Spinal cord (tissue), 9 donors: ENCODE measurements at regions not wholly inside any gene's neighbourhood (a gene's known extent, or its start where the extent isn't known, plus 50 kb on each side); places are given as distances from the start of the nearest gene placed in this dataset.
"Not testable (repeated sequence)": the region's sequence is repeated elsewhere in the genome, so short reads cannot be mapped to it uniquely, and the experiment has no call there.

Experiments used
- DNase-seq, 6 donors: peaks; one replicate each; pipeline versions ENCODE4 v3.0.0 to v3.0.0-alpha.2; 2013 to 2015; ENCODE audit warnings: low spot score in 6 of 6, low read depth in 4 of 6
- H3K27ac ChIP-seq: one replicate; pipeline ENCODE4 v1.5.1; 2013; ENCODE audit warnings: low read depth, low read length, control low read depth
- H3K27me3 ChIP-seq: one replicate; pipeline ENCODE4 v1.6.1; 2013; ENCODE audit warnings: low read length; ENCODE audit not compliant: control insufficient read depth, insufficient read depth
- H3K36me3 ChIP-seq: one replicate; pipeline ENCODE4 v1.6.1; 2013; ENCODE audit warnings: low read length; ENCODE audit not compliant: control insufficient read depth, insufficient read depth
- H3K4me1 ChIP-seq: one replicate; pipeline ENCODE4 v1.6.1; 2013; ENCODE audit warnings: low read length; ENCODE audit not compliant: control insufficient read depth, insufficient read depth
- H3K4me3 ChIP-seq: one replicate; pipeline ENCODE4 v1.5.1; 2013; ENCODE audit warnings: low read depth, low read length, control low read depth
- H3K9me3 ChIP-seq: one replicate; pipeline ENCODE4 v1.6.1; 2013; ENCODE audit warnings: low read length; ENCODE audit not compliant: control insufficient read depth, insufficient read depth
- WGBS: methylation state at CpG from one replicate; pipeline ENCODE4 v1.1.5; 2013; ENCODE audit warnings: missing lambda C conversion rate; ENCODE audit not compliant: insufficient coverage; 5-methylcytosine and 5-hydroxymethylcytosine counted together
- donor health status: healthy.

DNA sequence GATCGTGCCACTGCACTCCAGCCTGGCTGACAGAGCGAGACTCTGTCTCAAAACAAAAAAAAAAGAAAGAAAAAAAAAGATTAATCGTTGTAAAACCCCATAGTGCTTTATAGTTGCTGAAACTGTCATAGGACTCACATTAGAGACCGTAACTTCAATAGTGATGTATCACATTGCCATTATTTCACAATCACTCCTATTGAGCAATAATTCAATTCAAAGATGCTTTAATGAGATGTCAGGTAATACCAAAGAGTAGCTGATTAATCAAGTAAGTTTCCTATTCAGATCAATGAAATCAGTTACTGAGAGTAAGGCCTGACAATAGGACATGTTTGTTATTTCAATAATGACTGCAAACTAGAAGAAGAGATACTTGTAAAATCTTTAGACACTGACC, 628.7 kb downstream of the KCNJ18 start:
- no CpG with 5 or more reads among the region's 4 CpGs for WGBS
- not testable (repeated sequence) for H3K36me3 ChIP-seq, H3K4me3 ChIP-seq, H3K4me1 ChIP-seq, H3K27ac ChIP-seq, H3K27me3 ChIP-seq, H3K9me3 ChIP-seq, DNase-seq

DNA sequence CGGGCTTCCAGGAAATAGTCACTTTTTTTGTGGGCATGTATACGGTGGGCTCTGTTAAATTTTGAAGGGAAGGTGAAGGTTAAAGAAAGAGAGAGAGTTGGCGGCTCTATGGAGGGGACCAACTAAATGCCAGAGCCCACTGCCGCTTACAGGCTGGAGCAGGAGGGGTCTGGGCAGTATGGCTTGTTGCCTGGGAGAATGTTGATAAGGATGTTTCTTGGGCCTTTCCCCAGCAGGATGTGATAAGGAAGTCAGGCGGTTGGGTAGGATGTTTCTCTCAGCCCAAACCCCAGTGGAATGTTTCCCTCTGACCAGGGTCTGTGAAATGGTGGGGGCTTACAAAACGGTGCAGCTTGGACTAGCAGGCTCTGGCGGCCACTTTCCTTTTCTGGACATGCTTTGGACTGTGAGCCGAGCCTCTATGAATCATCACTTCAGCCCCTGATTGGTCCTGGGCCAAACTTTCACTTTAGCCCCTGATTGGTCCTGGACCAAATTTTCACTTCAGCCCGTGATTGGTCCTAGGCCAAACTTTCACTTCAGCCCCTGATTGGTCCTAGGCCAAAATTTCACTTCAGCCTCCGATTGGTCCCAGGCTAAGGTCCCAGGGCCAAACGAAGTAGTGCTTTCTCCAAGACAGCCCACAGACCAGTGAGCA, 630.7 kb downstream of the KCNJ18 start:
- not testable (repeated sequence) for H3K27ac ChIP-seq, H3K27me3 ChIP-seq, H3K9me3 ChIP-seq, H3K4me1 ChIP-seq, H3K4me3 ChIP-seq, DNase-seq, H3K36me3 ChIP-seq
- 67% methylated on average over 11 of the region's 11 CpGs for WGBS

DNA sequence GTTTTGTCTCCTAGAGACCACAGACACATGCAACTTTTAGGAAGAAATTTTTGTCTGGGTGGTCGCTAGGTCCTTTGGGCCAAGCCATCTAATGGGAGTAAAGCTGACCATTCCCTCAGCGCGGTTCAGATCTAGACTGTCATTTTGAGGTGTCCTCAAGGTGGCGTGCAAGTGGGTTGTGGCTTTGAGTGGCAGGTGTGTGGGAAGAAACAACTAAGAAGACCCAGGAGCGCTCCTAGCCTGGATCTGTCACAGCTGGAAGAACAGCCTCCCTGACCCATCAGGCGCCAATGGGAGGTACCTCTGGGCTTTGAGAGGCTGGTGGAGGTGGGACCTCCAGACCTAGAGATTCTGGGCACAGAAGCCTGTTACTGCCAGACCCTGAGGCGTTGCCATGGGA, 645.1 kb downstream of the KCNJ18 start:
- no peak for DNase-seq
- no peaks in the 10 kb centered on the region for H3K4me1 ChIP-seq
- no peak overlapping the region for H3K4me3 ChIP-seq
- WGBS, result 56% methylated on average over 7 of the region's 7 CpGs
- H3K36me3 ChIP-seq, result no peaks in the 10 kb centered on the region
- H3K27ac ChIP-seq, result no peak overlapping the region
- H3K27me3 ChIP-seq, result no peaks in the 10 kb centered on the region
- no peaks in the 10 kb centered on the region for H3K9me3 ChIP-seq

DNA sequence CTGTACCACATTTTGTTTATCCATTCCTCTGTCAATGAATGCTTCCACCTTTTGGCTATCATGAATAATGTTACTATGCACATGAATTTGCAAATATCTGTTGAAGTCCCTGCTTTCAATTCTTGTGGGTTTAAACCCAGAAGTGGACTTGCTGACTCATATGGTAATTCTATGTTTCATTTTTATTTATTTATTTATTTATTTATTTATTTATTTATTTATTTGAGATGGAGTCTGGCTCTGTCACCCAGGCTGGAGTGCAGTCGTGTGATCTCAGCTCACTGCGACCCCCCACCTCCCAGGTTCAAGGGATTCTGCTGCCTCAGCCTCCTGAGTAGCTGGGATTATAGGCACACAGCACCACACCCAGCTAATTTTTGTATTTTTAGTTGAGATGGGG, 664.3 kb downstream of the KCNJ18 start:
- H3K27ac ChIP-seq, H3K4me1 ChIP-seq, H3K27me3 ChIP-seq, H3K9me3 ChIP-seq, DNase-seq, H3K4me3 ChIP-seq, H3K36me3 ChIP-seq: not testable (repeated sequence)
- no CpG with 5 or more reads among the region's 2 CpGs for WGBS

DNA sequence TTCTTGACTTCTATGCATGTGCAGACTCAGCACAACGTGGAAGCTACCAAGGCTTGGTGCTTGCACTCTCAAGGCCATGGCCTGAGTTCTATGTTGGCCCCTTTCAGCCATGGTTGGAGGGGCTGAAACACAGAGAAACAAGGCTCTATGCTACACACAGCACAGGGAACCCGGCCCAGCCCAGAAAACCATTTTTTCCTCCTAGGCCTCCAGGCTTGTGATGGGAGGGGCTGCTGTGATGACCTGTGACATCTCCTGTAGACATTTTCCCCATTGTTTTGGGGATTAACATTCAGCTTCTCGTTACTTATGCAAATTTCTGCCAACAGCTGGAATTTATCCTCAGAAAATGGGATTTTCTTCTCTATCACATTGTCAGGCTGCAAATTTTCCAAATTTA, 678.7 kb downstream of the KCNJ18 start:
- not testable (repeated sequence) for H3K36me3 ChIP-seq, DNase-seq, H3K4me3 ChIP-seq, H3K27ac ChIP-seq, H3K9me3 ChIP-seq, H3K4me1 ChIP-seq, H3K27me3 ChIP-seq
- 26% methylated on average over 2 of the region's 3 CpGs for WGBS

DNA sequence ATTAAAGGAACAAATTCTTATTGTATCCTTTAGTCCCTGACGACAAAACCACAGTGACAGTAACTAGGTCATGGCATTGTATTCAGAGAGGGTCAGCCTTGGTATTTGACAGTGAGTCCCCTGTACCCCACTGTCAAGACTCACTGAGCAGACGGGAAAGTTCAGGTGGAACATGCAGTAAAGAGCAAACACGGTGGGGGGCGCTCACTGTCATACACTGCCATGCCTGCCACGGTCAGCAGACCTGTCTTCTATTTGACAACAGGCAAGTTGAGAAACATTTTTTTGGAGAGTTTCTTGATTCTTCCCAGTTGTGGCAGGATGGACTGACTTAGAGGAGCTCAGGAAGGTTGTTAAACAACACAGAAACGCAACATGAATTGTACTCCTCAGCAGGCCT, 681.6 kb downstream of the KCNJ18 start:
- no peak overlapping the region for H3K27ac ChIP-seq
- H3K4me1 ChIP-seq, result no peaks in the 10 kb centered on the region
- no peak for DNase-seq
- no peak overlapping the region for H3K4me3 ChIP-seq
- 49% methylated on average over 6 of the region's 6 CpGs for WGBS
- H3K27me3 ChIP-seq, result no peaks in the 10 kb centered on the region
- no peaks in the 10 kb centered on the region for H3K36me3 ChIP-seq
- no peaks in the 10 kb centered on the region for H3K9me3 ChIP-seq

DNA sequence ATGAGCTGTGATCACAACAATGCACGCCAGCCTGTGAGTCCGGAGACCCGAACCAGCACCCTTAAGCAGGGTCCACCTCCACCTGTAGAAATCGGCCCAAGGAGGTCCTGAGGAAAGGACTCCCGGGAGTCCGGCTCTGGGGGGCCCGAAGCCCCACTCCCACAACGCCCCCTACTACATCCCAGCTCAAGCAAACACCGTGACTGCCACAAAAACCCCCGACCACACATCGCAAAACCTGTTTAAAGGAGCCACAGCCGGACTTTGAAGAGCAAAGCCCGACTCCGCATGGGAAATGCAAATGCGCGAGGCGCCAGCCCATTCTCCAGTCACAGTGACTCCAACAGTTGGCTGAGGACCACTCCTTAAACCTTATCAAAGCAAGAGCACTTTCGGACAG, 682.4 kb downstream of the KCNJ18 start:
- no peak overlapping the region for H3K4me3 ChIP-seq
- no peaks in the 10 kb centered on the region for H3K4me1 ChIP-seq
- no peak for DNase-seq
- H3K36me3 ChIP-seq, result no peaks in the 10 kb centered on the region
- no peak overlapping the region for H3K27ac ChIP-seq
- WGBS, result 69% methylated on average over 18 of the region's 18 CpGs
- no peaks in the 10 kb centered on the region for H3K27me3 ChIP-seq
- no peaks in the 10 kb centered on the region for H3K9me3 ChIP-seq

DNA sequence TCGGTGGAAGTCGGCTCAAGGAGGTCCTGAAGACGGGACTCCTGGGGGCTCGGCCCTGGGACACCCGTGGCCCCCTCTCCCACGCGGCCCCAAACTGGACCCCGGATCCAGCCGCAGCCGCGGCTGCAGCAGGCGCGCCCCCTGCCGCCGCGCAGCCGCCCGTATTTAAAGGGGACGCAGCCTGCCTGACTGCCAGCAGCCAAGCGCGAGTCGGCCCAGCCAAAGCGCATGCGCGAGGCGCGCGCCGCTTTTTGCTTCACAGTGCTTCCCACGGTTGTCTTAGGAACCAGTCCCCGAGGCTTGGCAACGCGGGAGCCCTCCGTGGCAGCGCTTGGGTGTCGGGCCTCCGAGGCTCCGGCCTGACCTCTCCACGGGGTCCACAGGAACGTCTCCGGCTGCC, 684.4 kb downstream of the KCNJ18 start:
- not testable (repeated sequence) for H3K36me3 ChIP-seq, H3K27ac ChIP-seq, H3K4me3 ChIP-seq, DNase-seq, H3K4me1 ChIP-seq, H3K9me3 ChIP-seq, H3K27me3 ChIP-seq
- no CpG with 5 or more reads among the region's 41 CpGs for WGBS

DNA sequence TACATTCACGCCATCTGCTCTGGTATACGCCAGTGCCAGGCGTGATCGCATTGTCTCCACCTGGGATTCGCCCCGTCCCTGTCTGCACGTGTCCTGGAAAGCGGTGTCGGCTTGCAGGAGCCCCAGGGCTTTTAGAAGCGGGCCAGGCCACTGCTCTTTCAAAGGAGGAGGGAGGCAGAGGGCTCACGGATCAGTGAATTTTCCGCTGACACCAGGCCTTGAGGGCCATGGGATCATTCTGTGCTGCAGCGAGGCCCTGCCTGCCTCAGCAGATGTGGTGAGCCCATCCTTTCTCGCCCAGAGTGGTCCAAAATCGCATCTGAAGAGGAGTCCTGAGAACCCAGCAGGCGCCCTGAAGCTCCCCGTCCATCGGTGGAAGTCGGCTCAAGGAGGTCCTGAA, 686.4 kb downstream of the KCNJ18 start:
- H3K27me3 ChIP-seq, H3K4me3 ChIP-seq, H3K9me3 ChIP-seq, H3K36me3 ChIP-seq, H3K4me1 ChIP-seq, H3K27ac ChIP-seq, DNase-seq: not testable (repeated sequence)
- no CpG with 5 or more reads among the region's 19 CpGs for WGBS

DNA sequence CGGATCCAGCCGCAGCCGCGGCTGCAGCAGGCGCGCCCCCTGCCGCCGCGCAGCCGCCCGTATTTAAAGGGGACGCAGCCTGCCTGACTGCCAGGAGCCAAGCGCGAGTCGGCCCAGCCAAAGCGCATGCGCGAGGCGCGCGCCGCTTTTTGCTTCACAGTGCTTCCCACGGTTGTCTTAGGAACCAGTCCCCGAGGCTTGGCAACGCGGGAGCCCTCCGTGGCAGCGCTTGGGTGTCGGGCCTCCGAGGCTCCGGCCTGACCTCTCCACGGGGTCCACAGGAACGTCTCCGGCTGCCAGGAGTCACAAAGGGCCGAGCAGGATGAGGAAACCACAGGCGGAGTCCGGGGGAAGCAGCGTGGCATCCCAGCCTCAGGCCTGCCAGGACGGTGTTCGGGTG, 689.3 kb downstream of the KCNJ18 start:
- not testable (repeated sequence) for DNase-seq, H3K27me3 ChIP-seq, H3K9me3 ChIP-seq, H3K27ac ChIP-seq, H3K4me3 ChIP-seq, H3K4me1 ChIP-seq, H3K36me3 ChIP-seq
- WGBS, result no CpG with 5 or more reads among the region's 40 CpGs
